ENCODE measurements at regions not wholly inside any gene's neighbourhood (a gene's known extent, or its start where the extent isn't known, plus 50 kb on each side); places are given as distances from the start of the nearest gene placed in this dataset.

GRCh38 chr3:21919383-21919782 lies 168.4 kb upstream of the ZNF385D start:
- ChIA-PET CTCF (no interaction called here), POLR2A (interaction anchor here (0.7 kb wide), 1 partner anchor 50 kb away, joined by 4 read pairs; no protein-coding TSS in a partner anchor)
- peaks cover 0 to 15% of the 10 kb centered on the region in 2 experiments; a peak in 2 of 4 replicates for H3K4me1 ChIP-seq (ENCODE audit: control insufficient read depth in 1 of 2, insufficient read depth in 2 of 2, low read depth in 1 of 2, low read length in 1 of 2)
- H3K9me3 ChIP-seq, result no peaks in the 10 kb centered on the region
- H3K4me2 ChIP-seq, result peak overlapping the region; percentile 13; the same call in 1 of the 2 replicates
- no peak for DNase-seq
- no peak for TF ChIP-seq EZH2phosphoT487 (IDR thresholded peaks at IDR 0.05; ENCODE audit: borderline replicate concordance, low read depth)
- TF ChIP-seq GATA2 (CRISPR knock-in tag; IDR thresholded peaks at IDR 0.05), result no peak
- no peak for TF ChIP-seq EP300 (IDR thresholded peaks at IDR 0.05; ENCODE audit: borderline replicate concordance in 1 of 2, low read depth in 1 of 2, low read length in 1 of 2)
- no peak for TF ChIP-seq USF1 (IDR thresholded peaks at IDR 0.05; ENCODE audit: borderline replicate concordance, low read depth)
- TF ChIP-seq NRF1 (IDR thresholded peaks at IDR 0.05; ENCODE audit: low read depth, low read length), result no peak
- no peak for TF ChIP-seq IRF3 (IDR thresholded peaks at IDR 0.05; ENCODE audit: low read depth, low read length)
- TF ChIP-seq POLR2AphosphoS5 (IDR thresholded peaks at IDR 0.05; ENCODE audit: low read depth, low read length), result no peak
- TF ChIP-seq RAD21 (IDR thresholded peaks at IDR 0.05; ENCODE audit: low read length), result no peak
- TF ChIP-seq TCF12 (IDR thresholded peaks at IDR 0.05), result no peak
- no peak for TF ChIP-seq REST (IDR thresholded peaks at IDR 0.05; ENCODE audit: low read depth, low read length)
- TF ChIP-seq FOSL2 (IDR thresholded peaks at IDR 0.05; ENCODE audit: borderline replicate concordance, low read depth), result no peak
- no peak for TF ChIP-seq SIN3A (IDR thresholded peaks at IDR 0.05; ENCODE audit: borderline replicate concordance, low read depth, low read length)
- no peak for TF ChIP-seq GABPA (IDR thresholded peaks at IDR 0.05; ENCODE audit: low read depth)
- no peak for TF ChIP-seq USF2 (IDR thresholded peaks at IDR 0.05; ENCODE audit: borderline replicate concordance, low read depth, low read length)
- TF ChIP-seq MEF2A (IDR thresholded peaks at IDR 0.05; ENCODE audit: borderline replicate concordance, low read depth), result no peak
- no peak overlapping the region for H3K9ac ChIP-seq
- 0 out of 2 replicates have a peak overlapping the region, but pooled peaks have one; percentile 13 for H2AFZ ChIP-seq (ENCODE audit: low read depth)
- no peak overlapping the region for H3K4me3 ChIP-seq (ENCODE audit: low read depth in 2 of 2, low read length in 1 of 2)
- 50% methylated on average over 2 of the region's 2 CpGs for WGBS (ENCODE audit: low lambda C conversion rate)
- H3K27me3 ChIP-seq (ENCODE audit: insufficient read depth), result no peaks in the 10 kb centered on the region
- H4K20me1 ChIP-seq (ENCODE audit: insufficient read depth), result no peaks in the 10 kb centered on the region
- H3K36me3 ChIP-seq (replicated peaks in 1 of 2; ENCODE audit: control insufficient read depth in 1 of 2, insufficient read depth in 2 of 2, low read length in 1 of 2), result no peaks in the 10 kb centered on the region
- H3K9me2 ChIP-seq, result no peaks in the 10 kb centered on the region
- H3K27ac ChIP-seq (ENCODE audit: low read depth in 2 of 2, low read length in 1 of 2), result peak overlapping the region in 1 of 2 experiments; percentile 25; a peak in 1 of 4 replicates
- no peaks in the 10 kb centered on the region; the same call in 1 of the 2 replicates for H3K79me2 ChIP-seq (ENCODE audit: insufficient read depth)
- peaks cover 3% of the 10 kb centered on the region for H3F3A ChIP-seq (replicated peaks; ENCODE audit: insufficient read depth)

All from SK-N-SH (cell line).